ENCODE measurements at regions not wholly inside any gene's neighbourhood (a gene's known extent, or its start where the extent isn't known, plus 50 kb on each side); places are given as distances from the start of the nearest gene placed in this dataset.

DNA sequence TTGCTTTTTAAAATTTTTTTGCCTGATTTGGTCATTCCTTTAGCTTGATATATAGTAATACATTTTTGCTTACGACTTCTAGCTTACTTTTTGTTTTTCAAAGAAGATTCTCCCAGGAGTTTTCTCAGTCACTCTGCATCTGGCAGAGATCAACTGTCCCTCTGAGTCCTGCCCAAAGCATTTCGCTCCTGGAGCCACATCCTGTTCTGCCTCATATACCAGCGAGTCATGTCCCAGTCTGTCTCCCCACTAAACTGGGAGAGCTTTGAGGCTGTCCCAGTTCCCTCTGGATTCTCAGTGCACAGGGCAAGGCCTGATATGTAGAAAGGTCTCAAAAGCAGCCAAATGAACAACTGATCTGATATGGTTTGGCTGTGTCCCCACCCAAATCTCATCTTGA, 326.3 kb downstream of the ARRDC4 start:
- TF ChIP-seq MAX (IDR thresholded peaks at IDR 0.05) (no peak), POLR2A (IDR thresholded peaks at IDR 0.05; ENCODE audit: borderline replicate concordance, extremely low read depth, insufficient read depth, insufficient read length) (no peak), EGR1 (IDR thresholded peaks at IDR 0.05; ENCODE audit: low read depth) (no peak)
